ENCODE measurements at regions not wholly inside any gene's neighbourhood (a gene's known extent, or its start where the extent isn't known, plus 50 kb on each side); places are given as distances from the start of the nearest gene placed in this dataset.
"Not testable (repeated sequence)": the region's sequence is repeated elsewhere in the genome, so short reads cannot be mapped to it uniquely, and the experiment has no call there.

DNA sequence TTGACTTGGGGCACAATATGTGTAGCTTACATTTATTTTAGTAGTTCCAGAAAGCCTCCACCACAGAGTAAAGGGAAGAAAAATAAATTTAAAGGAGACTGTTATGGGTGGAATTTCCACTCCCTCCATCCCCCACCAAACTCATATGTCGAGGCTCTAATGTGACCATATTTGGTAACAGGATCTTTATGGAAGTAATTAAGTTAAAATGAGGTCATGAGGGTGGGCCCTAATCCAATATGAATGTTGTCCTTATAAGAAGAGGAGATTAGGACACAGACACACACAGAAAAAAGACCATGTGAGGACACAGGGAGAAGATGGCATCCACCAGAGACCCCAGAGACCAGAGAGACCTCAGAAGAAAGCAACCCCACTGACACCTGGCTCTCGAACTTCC, 189.7 kb downstream of the EDN1 start:
- Histone ChIP-seq H3K4me3 (no peak overlapping the region), H3K9me3 (peaks cover 15% of the 10 kb centered on the region), H3K27me3 (no peaks in the 10 kb centered on the region), H3K36me3 (no peaks in the 10 kb centered on the region)
- DNase-seq = no peak

DNA sequence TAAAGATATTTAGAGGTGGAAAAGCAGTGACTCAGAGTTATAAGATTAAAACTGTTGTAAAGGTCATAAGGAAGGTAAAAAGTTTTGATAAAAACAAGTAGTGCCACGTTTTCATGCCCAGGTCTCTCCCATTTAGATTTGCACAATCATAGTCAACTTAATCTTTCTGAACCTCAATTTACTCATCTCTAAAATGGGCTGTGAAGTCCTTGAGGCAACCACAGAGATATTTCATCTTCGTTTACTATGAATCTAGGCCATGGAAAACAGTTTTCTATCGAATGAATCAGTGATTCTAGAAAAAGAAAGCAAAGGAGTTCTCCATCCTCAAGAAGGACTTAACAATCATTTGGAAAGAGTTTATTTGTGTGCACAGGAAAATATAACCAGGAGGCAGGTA, 190.2 kb downstream of the EDN1 start:
- Histone ChIP-seq H3K36me3 (no peaks in the 10 kb centered on the region), H3K27me3 (no peaks in the 10 kb centered on the region), H3K9me3 (peaks cover 15% of the 10 kb centered on the region), H3K4me3 (no peak overlapping the region)
- no peak for DNase-seq

DNA sequence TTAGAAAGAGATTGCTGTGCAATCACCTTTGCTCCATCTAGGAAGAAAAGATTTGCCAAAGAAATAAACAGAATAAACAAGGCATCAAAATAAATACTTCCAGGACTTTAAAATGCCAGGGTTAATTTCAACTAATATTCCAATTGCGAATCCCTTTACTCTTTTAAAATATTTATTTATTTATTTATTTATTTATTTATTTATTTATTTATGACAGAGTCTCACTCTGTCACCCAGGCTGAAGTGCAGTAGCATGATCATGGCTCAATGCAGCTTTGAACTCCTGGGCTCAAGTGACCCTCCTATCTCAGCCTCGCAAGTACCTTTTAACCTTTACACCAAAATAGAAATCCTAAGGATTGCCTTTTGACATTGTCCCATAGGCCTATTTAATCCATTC, 191.1 kb downstream of the EDN1 start:
- Histone ChIP-seq H3K4me3 (no peak overlapping the region), H3K9me3 (peaks cover 13% of the 10 kb centered on the region), H3K36me3 (no peaks in the 10 kb centered on the region), H3K27me3 (no peaks in the 10 kb centered on the region)
- DNase-seq = no peak

DNA sequence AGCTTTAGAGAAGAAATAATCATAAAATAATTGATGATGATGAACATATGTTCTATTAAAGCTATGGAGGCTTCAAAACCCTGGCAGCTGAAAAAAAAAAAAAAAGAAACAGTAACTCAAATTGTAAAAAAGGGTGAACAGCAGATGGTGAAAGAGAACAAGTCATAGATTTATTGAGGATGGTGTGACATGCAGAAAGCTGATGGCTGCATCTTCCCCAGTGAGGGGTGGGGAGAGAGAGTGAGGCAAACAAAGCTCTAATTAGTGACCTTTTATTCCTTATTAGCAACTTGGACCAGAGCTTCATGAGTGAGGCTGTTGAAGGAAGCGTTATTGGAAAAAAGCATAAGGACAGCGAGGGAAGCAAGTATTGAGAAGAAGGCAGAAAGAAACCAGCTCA, 191.7 kb downstream of the EDN1 start:
- no peak for DNase-seq
- H3K9me3 ChIP-seq = peaks cover 13% of the 10 kb centered on the region
- no peak overlapping the region for H3K4me3 ChIP-seq
- H3K36me3 ChIP-seq = no peaks in the 10 kb centered on the region
- no peaks in the 10 kb centered on the region for H3K27me3 ChIP-seq

DNA sequence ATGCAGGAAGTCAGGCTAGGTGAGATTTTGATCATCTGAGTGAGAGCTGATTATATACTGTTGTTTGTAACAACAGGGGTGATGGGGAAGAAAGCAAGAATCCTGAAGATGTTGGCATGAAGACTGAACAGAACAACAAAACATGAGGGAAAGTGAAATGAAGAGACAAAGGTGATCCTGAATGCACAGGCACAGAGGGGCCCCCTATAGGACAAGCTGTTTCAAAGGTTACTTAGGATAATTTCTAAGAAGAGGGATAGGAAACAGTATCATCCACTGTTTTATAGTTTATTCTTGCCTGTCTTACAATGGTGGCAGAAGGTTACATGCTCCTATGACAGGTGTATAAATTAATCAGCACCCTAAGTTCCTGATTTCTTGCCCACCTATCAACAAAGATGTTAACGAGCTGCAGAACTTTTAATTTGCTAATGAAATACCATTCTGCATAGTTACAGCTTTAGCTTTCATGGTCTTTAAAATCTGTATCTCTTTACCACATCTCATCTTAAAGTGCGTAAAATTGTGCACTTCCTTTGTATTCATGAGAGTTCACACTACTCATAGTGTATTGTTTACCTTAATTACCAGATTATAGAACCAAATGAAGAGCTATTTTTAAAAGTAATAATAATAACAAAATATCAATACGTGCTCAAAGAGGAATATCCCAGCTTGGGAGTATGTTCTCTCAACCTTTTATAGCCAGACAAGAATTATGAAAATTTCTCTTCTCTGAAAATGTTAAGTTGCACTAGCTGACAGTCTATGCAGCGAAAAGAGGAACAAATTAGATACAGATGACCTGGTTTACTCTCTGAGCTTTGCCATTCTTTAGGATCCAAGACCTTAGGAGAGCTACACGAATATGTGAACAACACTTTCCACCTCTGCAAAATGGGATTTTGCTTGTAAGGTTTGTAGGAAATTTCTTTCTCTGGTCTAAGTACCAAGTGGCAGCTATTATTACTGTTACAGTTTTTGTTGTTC, 192.5 kb downstream of the EDN1 start:
- Histone ChIP-seq H3K9me3 (peaks cover 9% of the 10 kb centered on the region), H3K36me3 (no peaks in the 10 kb centered on the region), H3K27me3 (no peaks in the 10 kb centered on the region), H3K4me3 (no peak overlapping the region)
- DNase-seq = no peak

DNA sequence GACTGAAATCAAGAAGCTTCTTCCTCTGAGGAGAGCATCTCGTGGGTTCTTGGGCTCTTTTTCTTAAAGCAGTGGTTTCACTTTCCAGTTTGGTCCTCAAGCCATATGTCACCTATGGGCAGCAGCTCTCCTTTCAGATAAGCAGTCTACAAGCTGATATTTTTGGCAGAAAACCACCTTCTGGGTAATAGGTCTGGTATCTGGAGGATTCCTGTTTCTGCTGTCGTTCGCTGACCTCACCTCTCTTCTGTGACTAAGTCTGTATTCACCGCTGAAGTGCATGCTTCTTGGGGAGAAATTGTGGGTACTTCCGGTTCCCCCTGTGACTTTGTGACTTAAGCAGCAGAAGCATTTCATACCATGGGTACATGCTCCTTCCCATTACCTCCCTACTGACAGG, 193.6 kb downstream of the EDN1 start:
- peak; percentile 92 for DNase-seq
- no peaks in the 10 kb centered on the region for H3K36me3 ChIP-seq
- peaks cover 5% of the 10 kb centered on the region; the same call in 1 of the 2 replicates for H3K9me3 ChIP-seq
- 0 out of 2 replicates have a peak overlapping the region, but pooled peaks have one; percentile 0 for H3K4me3 ChIP-seq
- H3K27me3 ChIP-seq = no peaks in the 10 kb centered on the region

DNA sequence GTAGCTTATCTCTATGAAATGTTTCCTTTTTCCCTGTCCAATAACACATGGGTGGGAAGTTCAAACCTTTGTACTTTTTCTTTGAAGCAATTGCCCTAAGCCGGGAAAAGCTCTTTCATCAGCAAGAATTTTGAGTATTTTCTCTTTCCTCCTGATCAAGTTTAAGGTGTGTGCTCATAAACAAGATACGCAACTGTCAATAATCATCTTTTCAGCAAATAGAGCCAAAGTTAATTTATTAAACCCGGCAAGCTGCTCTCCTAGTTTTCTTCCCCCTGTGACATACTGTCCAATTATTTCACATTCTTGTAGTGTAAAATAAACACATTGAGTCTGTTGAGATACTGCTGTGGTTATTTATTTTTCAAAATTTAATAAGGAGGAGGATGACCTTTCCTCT, 194.4 kb downstream of the EDN1 start:
- Histone ChIP-seq H3K27me3 (no peaks in the 10 kb centered on the region), H3K4me3 (no peak overlapping the region), H3K9me3 (peaks cover 5% of the 10 kb centered on the region; the same call in 1 of the 2 replicates), H3K36me3 (no peaks in the 10 kb centered on the region)
- DNase-seq = no peak

DNA sequence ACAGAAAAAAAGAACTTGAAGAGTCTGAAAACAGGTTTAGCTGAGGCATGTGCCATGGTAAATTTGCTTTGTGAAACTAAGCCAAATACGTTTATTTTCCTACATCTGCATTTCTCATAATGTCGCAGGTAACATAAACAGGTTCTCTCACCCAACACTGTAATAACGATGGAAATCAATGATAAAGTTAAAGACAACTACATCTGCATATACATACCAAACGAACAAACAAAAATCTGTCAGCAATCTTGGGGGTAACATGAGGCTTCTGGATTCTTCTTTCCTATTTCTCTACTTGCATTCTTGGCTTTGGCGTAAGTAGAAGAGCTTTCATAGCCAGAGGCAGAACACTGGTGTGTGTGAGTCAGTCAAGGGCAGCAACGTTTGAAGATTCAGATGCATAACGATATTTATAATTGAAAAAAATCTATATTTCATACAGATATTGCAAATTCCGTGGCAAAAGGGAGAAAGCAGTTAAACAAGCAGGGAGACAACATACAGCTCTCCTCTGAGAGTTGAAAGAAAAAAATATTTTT, 195.1 kb downstream of the EDN1 start:
- no peak for DNase-seq
- no peak overlapping the region for H3K4me3 ChIP-seq
- H3K27me3 ChIP-seq = no peaks in the 10 kb centered on the region
- H3K9me3 ChIP-seq = peaks cover 5% of the 10 kb centered on the region; the same call in 1 of the 2 replicates
- H3K36me3 ChIP-seq = no peaks in the 10 kb centered on the region

DNA sequence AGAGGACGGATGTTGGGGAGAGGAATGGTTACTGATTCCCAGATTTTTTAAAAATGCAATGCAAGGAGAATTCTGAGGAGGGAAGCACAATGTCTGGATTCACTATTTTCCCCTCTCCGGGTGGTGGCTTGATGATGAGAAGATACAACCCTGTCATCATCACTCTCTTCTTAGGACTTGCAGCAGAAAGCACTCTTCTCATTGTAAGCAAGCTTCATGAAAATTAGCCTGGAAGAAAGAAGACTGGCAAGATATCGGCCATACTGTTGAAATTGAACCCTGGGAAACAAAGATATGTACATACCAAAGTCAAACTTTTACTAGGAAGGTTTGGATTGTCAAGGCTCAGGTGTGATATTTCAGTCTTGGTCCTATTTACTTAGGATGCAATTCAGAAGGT, 195.7 kb downstream of the EDN1 start:
- no peak overlapping the region for H3K4me3 ChIP-seq
- H3K27me3 ChIP-seq = no peaks in the 10 kb centered on the region
- H3K9me3 ChIP-seq = 0 out of 2 replicates have a peak, but pooled peaks cover 2% of the 10 kb centered on the region
- DNase-seq = no peak
- no peaks in the 10 kb centered on the region for H3K36me3 ChIP-seq

DNA sequence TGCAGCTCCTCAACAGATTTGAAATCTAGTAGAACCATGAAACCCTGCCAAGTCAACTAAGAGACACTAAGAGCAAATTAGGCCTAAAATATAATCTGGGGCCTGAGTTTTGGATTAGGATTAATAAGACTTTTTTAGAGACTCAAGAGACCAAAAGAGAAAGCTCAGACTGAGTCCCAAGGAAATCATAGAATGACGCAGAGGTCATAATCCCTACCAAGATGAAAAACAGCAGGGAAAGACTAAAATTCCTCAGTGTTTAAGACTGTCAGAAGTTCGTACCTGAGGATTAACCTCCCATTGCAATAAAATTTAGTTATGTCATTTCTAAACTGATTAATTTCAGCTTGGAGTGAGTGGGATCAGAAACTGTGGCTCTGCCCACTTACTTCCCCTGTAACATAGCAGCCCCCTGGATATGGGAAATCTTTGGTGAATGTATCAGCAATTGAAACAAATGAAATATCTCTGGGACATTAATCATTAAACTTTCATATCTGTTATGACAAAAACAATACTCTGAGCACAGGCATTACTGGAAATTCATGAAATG, 200.3 kb downstream of the EDN1 start:
- DNase-seq = no peak
- Histone ChIP-seq H3K36me3 (no peaks in the 10 kb centered on the region), H3K27me3 (no peaks in the 10 kb centered on the region), H3K9me3 (0 out of 2 replicates have a peak, but pooled peaks cover 2% of the 10 kb centered on the region), H3K4me3 (no peak overlapping the region)

DNA sequence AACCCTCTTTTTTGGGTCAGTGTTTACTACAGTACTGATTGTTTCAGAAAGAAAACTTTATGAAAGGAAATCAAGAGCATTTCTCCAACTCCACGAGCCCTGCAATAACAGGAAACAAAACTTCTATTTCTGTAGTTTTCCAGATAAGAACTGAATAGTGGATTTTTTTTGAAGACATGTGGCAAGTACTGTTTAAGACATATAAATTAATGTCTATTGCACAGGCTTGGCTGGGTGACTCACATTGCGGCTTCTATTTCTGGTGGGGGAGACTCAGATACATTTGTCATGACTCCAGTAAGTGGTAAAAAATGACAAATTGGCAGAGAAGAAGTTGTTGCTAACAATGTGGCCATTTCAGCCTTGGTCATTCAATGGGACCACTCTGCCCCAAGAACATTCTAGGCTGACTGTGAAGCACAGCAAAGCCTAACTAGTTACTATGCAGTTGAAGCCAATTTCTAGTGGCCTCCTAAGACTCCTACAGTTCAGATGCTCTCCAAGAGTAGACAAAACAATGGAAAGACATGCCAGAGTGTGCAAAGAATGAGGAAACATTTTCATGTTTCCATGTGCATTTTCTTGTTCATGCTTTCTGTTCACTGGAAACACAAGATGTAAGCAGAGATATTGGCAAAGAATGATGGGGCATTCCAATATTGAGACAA, 200.9 kb downstream of the EDN1 start:
- DNase-seq = peak; percentile 91
- no peak overlapping the region for H3K4me3 ChIP-seq
- no peaks in the 10 kb centered on the region for H3K27me3 ChIP-seq
- H3K9me3 ChIP-seq = 0 out of 2 replicates have a peak, but pooled peaks cover 2% of the 10 kb centered on the region
- no peaks in the 10 kb centered on the region for H3K36me3 ChIP-seq

DNA sequence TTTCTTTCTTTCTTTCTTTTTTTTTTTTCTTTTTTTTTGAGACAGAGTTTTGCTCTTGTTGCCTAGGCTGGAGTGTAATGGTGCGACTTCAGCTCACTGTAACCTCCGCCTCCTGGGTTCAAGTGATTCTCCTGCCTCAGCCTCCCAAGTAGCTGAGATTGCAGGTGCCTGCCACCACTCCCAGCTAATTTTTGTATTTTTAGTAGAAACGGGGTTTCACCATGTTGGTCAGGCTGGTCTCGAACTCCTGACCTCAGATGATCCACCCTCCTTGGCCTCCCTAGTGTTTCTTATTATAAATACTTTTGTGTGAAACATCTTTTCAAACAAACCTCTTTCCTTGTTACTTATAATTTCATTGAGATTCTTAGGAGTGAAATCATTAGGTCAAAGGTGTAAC, 202.8 kb downstream of the EDN1 start:
- H3K27me3 ChIP-seq, H3K4me3 ChIP-seq, H3K9me3 ChIP-seq, DNase-seq, H3K36me3 ChIP-seq: not testable (repeated sequence)

DNA sequence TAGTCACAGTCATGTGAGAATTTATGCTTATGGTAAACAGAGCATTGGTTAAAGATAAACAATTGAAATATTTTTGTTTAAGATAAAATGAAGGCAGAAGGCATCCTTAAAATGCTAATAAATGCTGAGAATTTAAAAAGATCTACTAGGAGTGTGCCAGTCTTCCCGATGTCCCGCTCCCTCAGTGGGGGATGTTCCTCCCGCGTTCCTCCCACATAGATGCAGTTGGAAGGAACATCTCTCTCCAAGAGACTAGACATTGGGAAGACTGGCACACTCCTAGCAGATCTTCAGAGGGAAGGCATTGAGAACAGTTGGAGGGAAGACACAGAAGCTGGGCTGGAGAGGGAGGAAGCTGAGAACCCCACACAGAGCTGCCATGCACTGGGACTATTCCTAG, 203.3 kb downstream of the EDN1 start:
- H3K4me3 ChIP-seq = no peak overlapping the region
- DNase-seq = no peak
- H3K9me3 ChIP-seq = no peaks in the 10 kb centered on the region
- no peaks in the 10 kb centered on the region for H3K36me3 ChIP-seq
- no peaks in the 10 kb centered on the region for H3K27me3 ChIP-seq

DNA sequence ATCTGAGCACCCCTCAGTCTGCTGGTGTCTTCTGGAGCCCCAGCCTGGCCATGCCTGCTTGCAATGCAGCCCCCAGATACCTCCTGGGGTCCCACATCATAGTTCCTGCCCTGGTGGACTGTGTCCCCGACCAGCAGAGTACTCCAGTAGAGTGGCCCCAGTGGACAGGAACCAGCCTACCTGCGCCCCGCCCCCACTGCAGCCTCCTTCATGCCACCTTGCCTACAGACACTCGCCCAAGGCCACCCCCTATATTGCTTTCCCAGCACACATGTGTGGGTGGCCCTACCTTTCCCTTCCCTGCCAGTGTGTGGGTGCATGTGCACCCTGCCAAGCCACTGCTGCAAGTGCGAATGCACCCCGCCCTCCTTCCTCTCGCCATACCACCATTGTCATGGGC, 204.0 kb downstream of the EDN1 start:
- H3K36me3 ChIP-seq = no peaks in the 10 kb centered on the region

DNA sequence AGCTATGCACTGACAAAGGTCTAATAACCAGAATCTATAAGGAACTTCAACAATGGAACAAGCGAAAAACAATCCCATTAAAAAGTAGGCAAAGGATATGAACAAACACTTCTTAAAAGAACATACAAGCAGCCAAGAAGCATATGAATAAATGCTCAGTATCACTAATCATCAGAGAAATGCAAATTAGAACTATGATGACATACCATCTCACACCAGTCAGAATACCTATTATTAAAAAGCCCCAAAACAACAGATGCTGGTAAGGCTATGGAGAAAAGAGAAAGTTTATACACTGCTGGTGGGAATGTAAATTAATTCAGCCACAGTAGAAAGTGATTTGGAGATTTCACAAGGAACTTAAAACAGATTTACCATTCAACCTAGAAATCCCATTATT, 211.8 kb downstream of the EDN1 start:
- no peak for DNase-seq
- Histone ChIP-seq H3K4me3 (no peak overlapping the region), H3K36me3 (no peaks in the 10 kb centered on the region)

More for the DNA sequence above, 204.0 kb downstream of the EDN1 start:
- DNase-seq = no peak
- no peak overlapping the region for H3K4me3 ChIP-seq
- no peaks in the 10 kb centered on the region for H3K9me3 ChIP-seq
- H3K27me3 ChIP-seq = no peaks in the 10 kb centered on the region

DNA sequence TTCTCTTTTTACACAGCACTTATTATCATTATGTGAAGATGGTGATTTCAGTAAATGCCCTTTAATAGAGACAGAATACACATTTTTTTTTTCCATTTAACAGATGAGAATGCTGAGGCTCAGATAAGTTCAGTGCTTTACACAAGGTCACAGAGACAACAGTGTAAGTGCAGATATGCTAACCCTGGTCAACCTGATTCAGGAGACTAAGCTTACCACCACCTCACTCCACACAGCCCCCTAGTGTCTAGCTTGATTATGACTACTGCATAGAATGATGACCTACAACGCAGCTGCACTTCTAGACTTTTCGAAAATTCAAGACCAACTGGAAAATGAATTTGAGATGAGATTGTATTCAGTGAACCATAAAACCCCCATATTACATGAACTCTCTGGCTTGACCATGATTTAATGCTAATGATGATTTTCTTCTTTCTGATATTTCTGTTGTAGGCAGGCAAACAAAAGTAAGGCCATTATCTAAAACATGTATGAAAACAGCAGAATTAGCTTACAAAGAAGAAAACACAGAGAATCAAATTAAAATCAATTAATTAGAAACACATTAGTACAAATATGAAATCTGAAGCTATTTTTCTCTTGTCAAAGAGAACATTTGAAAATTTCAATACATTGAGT, 212.1 kb upstream of the PHACTR1 start:
- no peak overlapping the region for H3K4me3 ChIP-seq
- no peaks in the 10 kb centered on the region for H3K27me3 ChIP-seq
- DNase-seq = no peak
- H3K36me3 ChIP-seq = no peaks in the 10 kb centered on the region
- peaks cover 6% of the 10 kb centered on the region for H3K9me3 ChIP-seq

More for the DNA sequence above, 211.8 kb downstream of the EDN1 start:
- peaks cover 6% of the 10 kb centered on the region for H3K9me3 ChIP-seq
- H3K27me3 ChIP-seq = no peaks in the 10 kb centered on the region
